Endothelial cell of umbilical vein (primary cell): ENCODE measurements at regions not wholly inside any gene's neighbourhood (a gene's known extent, or its start where the extent isn't known, plus 50 kb on each side); places are given as distances from the start of the nearest gene placed in this dataset.

Experiments used
- BruUV-seq: library from RNA; stranded (reverse); fragments of 400-500 nt; replicated peaks from 2 replicates; lab custom pipeline; 2021; lab: Mats Ljungman, UMichigan
- CTCF ChIA-PET: fragments of 300-600, 350-600 bp; sonication (Branson Sonifier 250); formaldehyde crosslinking; loops from one replicate; lab custom pipeline; 2021; ENCODE audit warnings: antibody characterized with exemption, inconsistent platforms; lab: Charles Lee
- POLR2A ChIA-PET: fragments of 300-600, 350-600 bp; sonication (Branson Sonifier 250); formaldehyde crosslinking; loops from one replicate; lab custom pipeline; 2021; ENCODE audit warnings: antibody characterized with exemption, inconsistent platforms; lab: Charles Lee
- DNase-seq: peaks from one replicate; pipeline ENCODE4 v3.0.0-alpha.2; 2011; ENCODE audit warnings: low read depth, low spot score
- FAIRE-seq: peaks from 2 replicates; lab custom pipeline; 2011; peaks lifted over from hg19 to GRCh38; lab: Jason Lieb, UNC
- H2AFZ ChIP-seq: 2 replicates; pipeline ENCODE4 v1.6.0; 2012; ENCODE audit warnings: low read depth, low read length, control low read depth, inconsistent platforms
- H3K27ac ChIP-seq: 2 replicates; pipeline ENCODE4 v1.5.1; 2011; ENCODE audit warnings: low read depth, mild to moderate bottlenecking, control low read depth, low read length, moderate library complexity; ENCODE audit not compliant: insufficient read depth
- H3K27me3 ChIP-seq, 2 experiments: 2 replicates each; pipeline versions ENCODE4 v1.6.0 to v1.6.1; 2011; ENCODE audit warnings: low read length in 2 of 2, mixed read lengths in 1 of 2; ENCODE audit not compliant: control insufficient read depth in 2 of 2, insufficient read depth in 2 of 2
- H3K36me3 ChIP-seq, 2 experiments: 2 replicates in 1 of 2; 3 replicates in 1 of 2; pipeline ENCODE4 v1.5.1; 2011; ENCODE audit warnings: low read length in 2 of 2, mild to moderate bottlenecking in 1 of 2, moderate library complexity in 1 of 2; ENCODE audit not compliant: control insufficient read depth in 2 of 2, insufficient read depth in 2 of 2; ENCODE audit errors: extremely low read depth in 1 of 2
- H3K4me1 ChIP-seq: 3 replicates; pipeline ENCODE4 v1.5.1; 2011; ENCODE audit warnings: mild to moderate bottlenecking, low read length; ENCODE audit not compliant: control insufficient read depth, insufficient read depth; ENCODE audit errors: extremely low read depth
- H3K4me2 ChIP-seq: 2 replicates; pipeline ENCODE4 v1.6.1; 2011; ENCODE audit warnings: low read length, control low read depth, mixed read lengths; ENCODE audit not compliant: insufficient read depth
- H3K4me3 ChIP-seq, 3 experiments: fragments of 200-600 bp in 1 of 3; sonication (generic), shearing (Covaris generic) in 1 of 3; replicated peaks in 1 of 3; 2 replicates each; pipeline ENCODE4 v1.5.1; 2011 to 2016; ENCODE audit warnings: control low read depth in 3 of 3, low read length in 3 of 3, mild to moderate bottlenecking in 2 of 3, inconsistent platforms in 1 of 3, low read depth in 1 of 3, moderate library complexity in 1 of 3; ENCODE audit not compliant: insufficient read depth in 1 of 3
- H3K79me2 ChIP-seq: 2 replicates; pipeline ENCODE4 v1.6.0; 2012; ENCODE audit warnings: low read length, inconsistent platforms; ENCODE audit not compliant: control insufficient read depth, insufficient read depth
- H3K9ac ChIP-seq: replicated peaks from 2 replicates; pipeline ENCODE3; 2011; ENCODE audit warnings: low read length, control low read depth; ENCODE audit not compliant: insufficient read depth; ENCODE audit errors: extremely low read depth
- H3K9me1 ChIP-seq: replicated peaks from 3 replicates; pipeline ENCODE4 v1.6.0; 2011; ENCODE audit warnings: mild to moderate bottlenecking, low read length; ENCODE audit not compliant: control insufficient read depth, insufficient read depth; ENCODE audit errors: extremely low read depth
- H3K9me3 ChIP-seq: replicated peaks from 2 replicates; pipeline ENCODE4 v1.5.1; 2012; ENCODE audit warnings: low read length, inconsistent platforms; ENCODE audit not compliant: control insufficient read depth, insufficient read depth
- H4K20me1 ChIP-seq: replicated peaks from 2 replicates; pipeline ENCODE3; 2011; ENCODE audit warnings: mild to moderate bottlenecking, low read length; ENCODE audit not compliant: control insufficient read depth, insufficient read depth; ENCODE audit errors: extremely low read depth
- CTCF ChIP-seq, 2 donors: IDR thresholded peaks; 1 replicate in 1 of 2; 2 replicates in 1 of 2; pipeline ENCODE4 v1.5.1; 2011; ENCODE audit warnings: low read length in 2 of 2, mild to moderate bottlenecking in 2 of 2, moderate library complexity in 2 of 2, control low read depth in 1 of 2, inconsistent platforms in 1 of 2, low read depth in 1 of 2; ENCODE audit not compliant: insufficient read depth in 1 of 2; ENCODE audit errors: extremely low read depth in 1 of 2
- EZH2 ChIP-seq: IDR thresholded peaks from 2 replicates; pipeline ENCODE4 v1.6.1; 2012; ENCODE audit warnings: borderline replicate concordance, low read depth, mild to moderate bottlenecking, moderate library complexity, low read length, inconsistent platforms; ENCODE audit not compliant: severe bottlenecking
- FOS ChIP-seq: IDR thresholded peaks from 2 replicates; pipeline ENCODE4 v1.6.1; 2011; ENCODE audit warnings: mild to moderate bottlenecking, low read length, moderate library complexity, borderline replicate concordance; ENCODE audit not compliant: insufficient read depth
- GATA2 ChIP-seq: IDR thresholded peaks from 2 replicates; pipeline ENCODE4 v1.7.0; 2011; ENCODE audit warnings: low read depth, mild to moderate bottlenecking, moderate library complexity, mixed read lengths, low read length; ENCODE audit not compliant: insufficient read length, insufficient read depth
- JUN ChIP-seq: IDR thresholded peaks from 2 replicates; pipeline ENCODE4 v1.6.1; 2011; ENCODE audit warnings: borderline replicate concordance, low read depth; ENCODE audit not compliant: insufficient read length, insufficient read depth
- MAX ChIP-seq: IDR thresholded peaks from 2 replicates; pipeline ENCODE4 v1.6.1; 2011; ENCODE audit not compliant: insufficient read depth, insufficient read length
- MYC ChIP-seq: IDR thresholded peaks from one replicate; pipeline ENCODE4 v1.6.1; 2011; ENCODE audit warnings: mild to moderate bottlenecking, low read depth, low read length
- POLR2A ChIP-seq: IDR thresholded peaks from 2 replicates; pipeline ENCODE4 v1.6.1; 2012; ENCODE audit warnings: low read depth, mild to moderate bottlenecking, control low read depth, low read length
- POLR2AphosphoS5 ChIP-seq: IDR thresholded peaks from 2 replicates; pipeline ENCODE4 v1.6.1; 2012; ENCODE audit warnings: low read depth, mild to moderate bottlenecking, control low read depth, low read length, moderate library complexity; ENCODE audit not compliant: insufficient read depth
- dilution Hi-C: fragments of 300-500 bp; cut with MboI; formaldehyde crosslinking; loops from one replicate; pipeline ENCODE4 v1.15.0; 2019; ENCODE audit warnings: low sequenced_read_pairs; ENCODE audit not compliant: extremely low pct_ligation_motif_present
- intact Hi-C: fragments of 100-400 bp; cut with micrococcal nuclease; formaldehyde crosslinking; loops from one replicate; pipeline ENCODE4 v1.10.0; 2022

GRCh38 chr13:74978591-74978990 lies 503.4 kb downstream of the TBC1D4 start:
- FAIRE-seq (no peak), DNase-seq (no peak)
- Histone ChIP-seq H3K4me3 (no peak overlapping the region), H3K9me1 (no peaks in the 10 kb centered on the region), H2AFZ (no peak overlapping the region), H3K9ac (no peak overlapping the region), H3K27ac (no peak overlapping the region), H3K27me3 (no peaks in the 10 kb centered on the region), H3K79me2 (no peaks in the 10 kb centered on the region), H3K36me3 (no peaks in the 10 kb centered on the region), H3K9me3 (no peaks in the 10 kb centered on the region), H4K20me1 (no peaks in the 10 kb centered on the region), H3K4me2 (no peak overlapping the region), H3K4me1 (no peaks in the 10 kb centered on the region)
- no peak for TF ChIP-seq MYC
- TF ChIP-seq POLR2AphosphoS5, result no peak
- TF ChIP-seq GATA2, result no peak
- TF ChIP-seq EZH2, result no peak
- no peak for TF ChIP-seq FOS
- TF ChIP-seq CTCF (IDR thresholded peaks at IDR 0.05; ENCODE audit: extremely low read depth in 1 of 2, insufficient read depth in 1 of 2, low read depth in 1 of 2, low read length in 2 of 2), result no peak
- no peak for TF ChIP-seq MAX
- TF ChIP-seq POLR2A, result no peak
- TF ChIP-seq JUN, result no peak
- CTCF ChIA-PET, result no interaction called here
- no TSS peak for BruUV-seq
- dilution Hi-C loops (no loop called here), intact Hi-C loops (no loop called here)
- POLR2A ChIA-PET, result no interaction called here
